H1 (cell line): ENCODE measurements at regions not wholly inside any gene's neighbourhood (a gene's known extent, or its start where the extent isn't known, plus 50 kb on each side); places are given as distances from the start of the nearest gene placed in this dataset.

Experiments used
- CTCF ChIA-PET: fragments of 300-600 bp; sonication (Branson Sonifier 250); formaldehyde crosslinking; loops from one replicate; lab custom pipeline; 2021; ENCODE audit not compliant: partially characterized antibody; lab: Charles Lee
- POLR2A ChIA-PET: fragments of 300-600 bp; sonication (Branson Sonifier 250); formaldehyde crosslinking; loops from one replicate; lab custom pipeline; 2021; ENCODE audit warnings: inconsistent platforms; ENCODE audit not compliant: partially characterized antibody; lab: Charles Lee
- DNase-seq, 2 experiments: peaks; one replicate each; pipeline versions ENCODE4 v3.0.0 to v3.0.0-alpha.2; 2010 to 2022; ENCODE audit warnings: low spot score in 2 of 2, low read depth in 1 of 2, mixed read lengths in 1 of 2
- FAIRE-seq: peaks from 2 replicates; lab custom pipeline; 2011; peaks lifted over from hg19 to GRCh38; lab: Jason Lieb, UNC
- H2AFZ ChIP-seq: 2 replicates; pipeline ENCODE4 v1.8.1; 2012; ENCODE audit warnings: low read length, inconsistent platforms
- H2AK5ac ChIP-seq: 2 replicates; pipeline ENCODE4 v1.6.1; 2013; ENCODE audit warnings: low read depth, low read length
- H2BK120ac ChIP-seq: replicated peaks from 2 replicates; pipeline ENCODE3; 2013; ENCODE audit warnings: low read depth, low read length, inconsistent platforms
- H2BK12ac ChIP-seq: 2 replicates; pipeline ENCODE4 v1.6.1; 2013; ENCODE audit warnings: low read depth, low read length
- H2BK15ac ChIP-seq: 2 replicates; pipeline ENCODE4 v1.6.1; 2013; ENCODE audit warnings: low read length
- H2BK20ac ChIP-seq: 2 replicates; pipeline ENCODE4 v1.6.1; 2013; ENCODE audit warnings: low read length
- H2BK5ac ChIP-seq: 2 replicates; pipeline ENCODE4 v1.6.1; 2013; ENCODE audit warnings: low read depth, low read length
- H3K14ac ChIP-seq: 2 replicates; pipeline ENCODE4 v1.6.1; 2013; ENCODE audit warnings: inconsistent platforms; ENCODE audit not compliant: insufficient read length
- H3K18ac ChIP-seq: 2 replicates; pipeline ENCODE4 v1.6.1; 2013; ENCODE audit warnings: low read length; ENCODE audit errors: extremely low read depth
- H3K23ac ChIP-seq: 2 replicates; pipeline ENCODE4 v1.6.1; 2013; ENCODE audit warnings: inconsistent platforms; ENCODE audit not compliant: insufficient read length
- H3K23me2 ChIP-seq: 2 replicates; pipeline ENCODE4 v1.6.1; 2013; ENCODE audit warnings: low read depth, low read length
- H3K27ac ChIP-seq: 2 replicates; pipeline ENCODE4 v1.6.1; 2011; ENCODE audit warnings: low read depth, low read length, inconsistent platforms
- H3K27me3 ChIP-seq, 4 experiments: replicated peaks in 1 of 4; 1 replicate in 1 of 4; 2 replicates in 3 of 4; pipeline versions ENCODE4 v1.6.1 to v1.8.1; 2011 to 2013; ENCODE audit warnings: low read length in 3 of 4, mild to moderate bottlenecking in 3 of 4, inconsistent platforms in 2 of 4, mixed read lengths in 2 of 4, moderate library complexity in 1 of 4; ENCODE audit not compliant: control insufficient read depth in 3 of 4, insufficient read depth in 3 of 4; ENCODE audit errors: extremely low read depth in 1 of 4
- H3K36me3 ChIP-seq, 4 experiments: 2 replicates each; pipeline versions ENCODE4 v1.6.1 to v1.8.1; 2011 to 2013; ENCODE audit warnings: mild to moderate bottlenecking in 4 of 4, low read length in 3 of 4, moderate library complexity in 2 of 4, control low read depth in 1 of 4, inconsistent platforms in 1 of 4; ENCODE audit not compliant: insufficient read depth in 4 of 4, control insufficient read depth in 2 of 4
- H3K4ac ChIP-seq: replicated peaks from 2 replicates; pipeline ENCODE3; 2013; ENCODE audit warnings: low read length, low read depth, mixed read lengths, inconsistent platforms; ENCODE audit not compliant: insufficient read length
- H3K4me1 ChIP-seq, 4 experiments: replicated peaks in 1 of 4; 1 replicate in 1 of 4; 2 replicates in 3 of 4; pipeline versions ENCODE4 v1.6.1 to v1.8.1; 2011 to 2013; ENCODE audit warnings: low read length in 3 of 4, inconsistent platforms in 2 of 4, mixed read lengths in 1 of 4; ENCODE audit not compliant: insufficient read depth in 4 of 4, control insufficient read depth in 3 of 4
- H3K4me2 ChIP-seq, 2 experiments: 2 replicates each; pipeline versions ENCODE4 v1.6.1 to v1.8.1; 2011 to 2013; ENCODE audit warnings: low read depth in 2 of 2, low read length in 2 of 2, control low read depth in 1 of 2, inconsistent platforms in 1 of 2, mild to moderate bottlenecking in 1 of 2; ENCODE audit not compliant: insufficient read depth in 1 of 2
- H3K4me3 ChIP-seq, 4 experiments: fragments of 200-600, 300-600 bp in 1 of 4; sonication (generic), shearing (Covaris generic), sonication (Bioruptor Twin) in 1 of 4; 2 replicates each; pipeline versions ENCODE4 v1.5.1 to v1.8.1; 2011 to 2016; ENCODE audit warnings: low read length in 4 of 4, low read depth in 3 of 4, control low read depth in 2 of 4, inconsistent platforms in 2 of 4, mild to moderate bottlenecking in 2 of 4, mixed read lengths in 1 of 4, moderate library complexity in 1 of 4; ENCODE audit not compliant: insufficient read depth in 2 of 4; ENCODE audit errors: extremely low read depth in 1 of 4
- H3K56ac ChIP-seq: replicated peaks from 2 replicates; pipeline ENCODE3; 2013; ENCODE audit warnings: low read depth, mild to moderate bottlenecking, mixed read lengths, low read length, inconsistent platforms; ENCODE audit not compliant: insufficient read length
- H3K79me1 ChIP-seq: 2 replicates; pipeline ENCODE4 v1.6.1; 2013; ENCODE audit warnings: low read depth, low read length, control low read depth
- H3K79me2 ChIP-seq, 2 experiments: 2 replicates each; pipeline versions ENCODE4 v1.6.1 to v1.8.1; 2012 to 2013; ENCODE audit warnings: low read length in 2 of 2, mild to moderate bottlenecking in 2 of 2, inconsistent platforms in 1 of 2; ENCODE audit not compliant: insufficient read depth in 2 of 2, control insufficient read depth in 1 of 2
- H3K9ac ChIP-seq, 4 experiments: replicated peaks in 1 of 4; 1 replicate in 1 of 4; 2 replicates in 3 of 4; pipeline versions ENCODE4 v1.6.1 to v1.8.1; 2011 to 2013; ENCODE audit warnings: low read depth in 3 of 4, low read length in 3 of 4, control low read depth in 2 of 4, mild to moderate bottlenecking in 2 of 4, moderate library complexity in 2 of 4, inconsistent platforms in 1 of 4; ENCODE audit errors: extremely low read depth in 1 of 4
- H3K9me3 ChIP-seq, 2 experiments: 2 replicates each; pipeline versions ENCODE4 v1.6.1 to v1.8.1; 2012 to 2013; ENCODE audit warnings: mild to moderate bottlenecking in 2 of 2, moderate library complexity in 2 of 2, control low read depth in 1 of 2, inconsistent platforms in 1 of 2, low read depth in 1 of 2, low read length in 1 of 2, mixed read lengths in 1 of 2; ENCODE audit not compliant: insufficient read depth in 2 of 2
- H4K20me1 ChIP-seq, 2 experiments: replicated peaks in 1 of 2; 2 replicates each; pipeline versions ENCODE3 to v1.8.1; 2011 to 2013; ENCODE audit warnings: inconsistent platforms in 2 of 2, low read length in 2 of 2, mild to moderate bottlenecking in 1 of 2; ENCODE audit not compliant: insufficient read depth in 2 of 2, control insufficient read depth in 1 of 2
- H4K5ac ChIP-seq: 2 replicates; pipeline ENCODE4 v1.6.1; 2013; ENCODE audit warnings: low read length, low read depth, mixed read lengths, inconsistent platforms; ENCODE audit not compliant: insufficient read length
- H4K8ac ChIP-seq: 2 replicates; pipeline ENCODE4 v1.8.0; 2013; ENCODE audit warnings: mild to moderate bottlenecking, moderate library complexity, low read length, inconsistent platforms; ENCODE audit not compliant: insufficient read depth; ENCODE audit errors: extremely low read depth
- H4K91ac ChIP-seq: replicated peaks from 2 replicates; pipeline ENCODE3; 2013; ENCODE audit warnings: low read length, mixed read lengths, inconsistent platforms; ENCODE audit not compliant: insufficient read length
- CTCF ChIP-seq, 3 experiments: IDR thresholded peaks; 1 replicate in 2 of 3; 2 replicates in 1 of 3; pipeline versions ENCODE4 v1.5.1 to v1.6.1; 2011; ENCODE audit warnings: low read length in 3 of 3, mild to moderate bottlenecking in 3 of 3, inconsistent platforms in 2 of 3, low read depth in 1 of 3, moderate library complexity in 1 of 3; ENCODE audit not compliant: insufficient read depth in 1 of 3; ENCODE audit errors: control extremely low read depth in 1 of 3
- MAX ChIP-seq: IDR thresholded peaks from 2 replicates; pipeline ENCODE4 v1.6.1; 2012; ENCODE audit warnings: inconsistent platforms
- RFX5 ChIP-seq: IDR thresholded peaks from 2 replicates; pipeline ENCODE4 v1.6.1; 2011; ENCODE audit warnings: low read depth, low read length, improper control_type of control experiment, borderline replicate concordance
- WGBS, 2 experiments: shearing (Covaris generic) in 1 of 2; methylation state at CpG; one replicate each; pipeline versions ENCODE4 v1.1.6 to v1.1.7; 2013 to 2015; ENCODE audit warnings: low lambda C conversion rate in 2 of 2, mixed read lengths in 2 of 2, inconsistent platforms in 1 of 2, low coverage in 1 of 2, missing lambda C conversion rate in 1 of 2; ENCODE audit not compliant: insufficient replicate concordance in 2 of 2, insufficient coverage in 1 of 2, insufficient read length in 1 of 2; ENCODE audit errors: extremely low coverage in 1 of 2, missing lambda C conversion rate in 1 of 2; 5-methylcytosine and 5-hydroxymethylcytosine counted together

GRCh38 chr16:5993356-5993755 is 895.8 kb upstream of the EEF2KMT start:
- no peak for FAIRE-seq
- WGBS, 2 experiments = 90% methylated on average over 2 of the region's 2 CpGs; no CpG with 5 or more reads in 1 of the 2 experiments
- POLR2A ChIA-PET = no interaction called here

More at GRCh38 chr16:5993356-5993755, 895.8 kb upstream of the EEF2KMT start:
- no peak overlapping the region for H4K8ac ChIP-seq
- no peak overlapping the region for H2BK15ac ChIP-seq
- H3K27me3 ChIP-seq = no peaks in the 10 kb centered on the region
- no peak overlapping the region for H3K4me3 ChIP-seq
- H3K27ac ChIP-seq = no peak overlapping the region
- H3K56ac ChIP-seq = no peak overlapping the region
- no peaks in the 10 kb centered on the region for H3K36me3 ChIP-seq
- no peak overlapping the region for H2BK12ac ChIP-seq
- no peak overlapping the region for H3K9ac ChIP-seq
- H2AFZ ChIP-seq = no peak overlapping the region
- H3K4ac ChIP-seq = no peak overlapping the region
- H3K79me1 ChIP-seq = no peaks in the 10 kb centered on the region
- H3K14ac ChIP-seq = no peak overlapping the region
- no peak overlapping the region for H3K18ac ChIP-seq
- H2BK120ac ChIP-seq = no peak overlapping the region
- no peak overlapping the region for H4K91ac ChIP-seq
- H3K4me2 ChIP-seq = no peak overlapping the region
- H3K9me3 ChIP-seq = peaks cover 3 to 4% of the 10 kb centered on the region in 2 experiments; a peak in 2 of 4 replicates
- no peaks in the 10 kb centered on the region; the same call in 1 of the 2 replicates for H3K23me2 ChIP-seq
- no peak overlapping the region for H2BK20ac ChIP-seq
- H3K23ac ChIP-seq = no peak overlapping the region
- no peak for DNase-seq
- H3K79me2 ChIP-seq = no peaks in the 10 kb centered on the region
- CTCF ChIA-PET = interaction anchor here (1.2 to 1.8 kb wide), 2 partner anchors 23 to 165 kb away, joined by 3 read pairs; no protein-coding TSS in a partner anchor
- no peak for TF ChIP-seq MAX
- TF ChIP-seq CTCF (IDR thresholded peaks at IDR 0.05; ENCODE audit: control extremely low read depth in 1 of 3, insufficient read depth in 1 of 3, low read depth in 1 of 3, low read length in 3 of 3) = no peak
- TF ChIP-seq RFX5 = no peak
- TF ChIP-seq, all 59 proteins: peak for 0
- H2AK5ac ChIP-seq = no peak overlapping the region
- H4K20me1 ChIP-seq = no peaks in the 10 kb centered on the region
- peaks cover 0 to 2% (median 0%) of the 10 kb centered on the region in 4 experiments; a peak in 1 of 7 replicates for H3K4me1 ChIP-seq
- no peak overlapping the region for H2BK5ac ChIP-seq
- no peak overlapping the region for H4K5ac ChIP-seq
